ENCODE measurements at regions not wholly inside any gene's neighbourhood (a gene's known extent, or its start where the extent isn't known, plus 50 kb on each side); places are given as distances from the start of the nearest gene placed in this dataset.
"Not testable (repeated sequence)": the region's sequence is repeated elsewhere in the genome, so short reads cannot be mapped to it uniquely, and the experiment has no call there.

DNA sequence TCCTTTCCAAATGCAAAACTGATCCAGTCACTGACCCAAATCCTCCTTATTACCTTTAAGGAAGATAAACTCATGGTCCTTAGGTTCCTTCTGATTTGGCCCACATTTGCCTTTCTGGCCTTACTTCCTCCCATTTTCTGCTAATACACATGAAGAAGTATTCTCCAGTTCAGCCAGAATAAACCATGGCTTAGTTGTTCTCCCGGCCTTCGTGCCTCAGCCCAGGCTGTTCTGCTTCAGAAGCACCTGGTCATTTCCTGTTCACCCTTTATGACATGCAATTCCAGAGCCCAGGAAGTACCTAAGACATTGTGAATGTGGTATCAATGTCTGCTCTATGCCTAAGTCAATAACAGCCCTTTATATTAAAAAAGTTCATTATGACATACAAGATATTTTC is 4790.1 kb upstream of the OR11H1 start:
- TF ChIP-seq EP300 (IDR thresholded peaks at IDR 0.05), result not testable (repeated sequence)
- TF ChIP-seq, protein P1, sequence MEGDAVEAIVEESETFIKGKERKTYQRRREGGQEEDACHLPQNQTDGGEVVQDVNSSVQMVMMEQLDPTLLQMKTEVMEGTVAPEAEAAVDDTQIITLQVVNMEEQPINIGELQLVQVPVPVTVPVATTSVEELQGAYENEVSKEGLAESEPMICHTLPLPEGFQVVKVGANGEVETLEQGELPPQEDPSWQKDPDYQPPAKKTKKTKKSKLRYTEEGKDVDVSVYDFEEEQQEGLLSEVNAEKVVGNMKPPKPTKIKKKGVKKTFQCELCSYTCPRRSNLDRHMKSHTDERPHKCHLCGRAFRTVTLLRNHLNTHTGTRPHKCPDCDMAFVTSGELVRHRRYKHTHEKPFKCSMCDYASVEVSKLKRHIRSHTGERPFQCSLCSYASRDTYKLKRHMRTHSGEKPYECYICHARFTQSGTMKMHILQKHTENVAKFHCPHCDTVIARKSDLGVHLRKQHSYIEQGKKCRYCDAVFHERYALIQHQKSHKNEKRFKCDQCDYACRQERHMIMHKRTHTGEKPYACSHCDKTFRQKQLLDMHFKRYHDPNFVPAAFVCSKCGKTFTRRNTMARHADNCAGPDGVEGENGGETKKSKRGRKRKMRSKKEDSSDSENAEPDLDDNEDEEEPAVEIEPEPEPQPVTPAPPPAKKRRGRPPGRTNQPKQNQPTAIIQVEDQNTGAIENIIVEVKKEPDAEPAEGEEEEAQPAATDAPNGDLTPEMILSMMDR (IDR thresholded peaks at IDR 0.05), result not testable (repeated sequence)

Data from tibial nerve (tissue), 4 donors.